Fibroblast of skin of back (primary cell): ENCODE measurements at regions not wholly inside any gene's neighbourhood (a gene's known extent, or its start where the extent isn't known, plus 50 kb on each side); places are given as distances from the start of the nearest gene placed in this dataset.

Experiments used
- DNase-seq: peaks from one replicate; pipeline ENCODE4 v3.0.0-alpha.2; 2013

GRCh38 chr14:53390008-53390407 is 236.9 kb upstream of the DDHD1 start:
- DNase-seq = no peak

DNA sequence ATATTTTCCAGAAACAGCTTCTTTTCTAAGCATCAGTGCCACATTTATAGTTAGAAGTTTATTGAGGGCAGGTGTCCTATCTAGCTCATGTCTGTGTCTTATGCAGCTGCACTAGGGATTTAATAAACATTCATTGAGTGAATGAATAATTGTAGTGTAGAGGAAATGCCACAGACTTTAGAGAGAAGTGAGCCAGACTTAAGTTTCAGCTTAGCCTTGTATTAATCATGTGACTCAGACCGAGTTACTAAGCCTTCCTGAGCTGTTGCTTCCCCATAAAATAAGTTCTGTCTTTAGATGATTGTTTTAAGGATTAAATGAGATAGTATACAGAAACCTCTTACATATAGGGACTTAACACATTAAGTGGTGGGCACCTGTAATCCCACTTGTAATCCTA is 236.1 kb upstream of the DDHD1 start:
- peak; percentile 53 for DNase-seq

DNA sequence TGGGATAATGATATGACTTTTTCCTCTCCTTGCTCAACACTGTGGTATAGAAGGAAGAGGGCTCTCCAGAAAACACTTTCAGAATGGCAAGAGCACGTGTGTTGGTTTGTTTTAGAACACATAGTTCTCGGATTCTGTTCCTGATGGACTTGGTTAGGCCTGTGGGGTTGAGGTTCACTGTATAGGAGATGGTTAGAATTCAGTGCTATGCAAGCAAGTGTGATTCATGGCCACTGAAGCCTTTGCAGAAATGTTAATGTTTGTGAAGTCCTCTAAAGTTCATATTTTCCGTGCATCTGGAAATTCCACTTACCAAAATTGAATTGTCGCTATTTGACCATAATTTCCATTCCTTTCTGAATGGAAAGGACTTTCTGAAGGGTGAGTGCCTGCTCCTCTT is 233.2 kb upstream of the DDHD1 start:
- no peak for DNase-seq

- DNase-seq = no peak
Observed at GRCh38 chr14:53384536-53384935, 231.4 kb upstream of the DDHD1 start.

GRCh38 chr14:53384073-53384472 is 230.9 kb upstream of the DDHD1 start:
- DNase-seq = no peak

DNA sequence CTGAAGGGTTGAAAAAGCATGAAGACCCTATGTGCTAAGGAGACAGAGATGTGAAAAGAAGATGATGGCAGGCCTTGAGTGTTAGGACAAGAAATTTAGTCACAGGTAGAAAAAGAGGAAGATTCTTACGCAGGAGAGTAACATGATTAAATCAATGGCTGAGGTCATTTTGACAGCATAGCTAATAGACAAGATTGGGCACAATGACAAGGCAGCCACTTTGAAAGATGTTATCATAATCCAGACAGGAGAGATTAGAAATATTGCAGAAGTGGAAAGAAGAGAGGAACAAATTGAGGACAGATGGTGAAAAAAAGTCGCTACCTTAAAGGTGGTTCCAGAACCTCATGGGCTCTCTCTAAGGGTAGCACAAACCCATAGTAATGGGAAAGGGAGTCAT is 228.8 kb upstream of the DDHD1 start:
- DNase-seq = no peak

- DNase-seq = no peak
Observed at GRCh38 chr14:53380867-53381225, 227.7 kb upstream of the DDHD1 start.

GRCh38 chr14:53380052-53380866 is 227.1 kb upstream of the DDHD1 start:
- peak; percentile 29 for DNase-seq

GRCh38 chr14:53378142-53378541 is 225.0 kb upstream of the DDHD1 start:
- DNase-seq = no peak

GRCh38 chr14:53376064-53376463 is 222.9 kb upstream of the DDHD1 start:
- no peak for DNase-seq

DNA sequence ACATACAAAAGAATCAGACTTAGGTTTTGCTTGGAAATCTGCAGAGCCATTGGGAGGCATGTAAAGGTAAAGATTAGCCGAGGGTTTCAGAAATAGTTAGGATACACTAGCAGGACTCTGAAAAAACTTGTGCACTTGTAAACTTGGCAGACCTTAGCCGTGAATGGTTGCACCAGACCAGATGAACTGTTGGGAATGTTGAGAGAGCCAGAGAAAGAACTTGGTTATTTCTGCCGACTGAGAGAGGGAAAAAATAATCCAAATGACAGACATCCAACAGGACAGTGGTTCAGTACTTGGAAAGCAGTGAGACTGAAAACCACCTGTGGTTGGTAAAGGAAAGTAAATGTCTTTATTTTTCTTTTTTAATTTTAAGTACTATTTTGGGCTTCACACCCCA is 222.5 kb upstream of the DDHD1 start:
- DNase-seq = no peak

- peak; percentile 87 for DNase-seq
Observed at GRCh38 chr14:53368711-53369201, 215.6 kb upstream of the DDHD1 start.

DNA sequence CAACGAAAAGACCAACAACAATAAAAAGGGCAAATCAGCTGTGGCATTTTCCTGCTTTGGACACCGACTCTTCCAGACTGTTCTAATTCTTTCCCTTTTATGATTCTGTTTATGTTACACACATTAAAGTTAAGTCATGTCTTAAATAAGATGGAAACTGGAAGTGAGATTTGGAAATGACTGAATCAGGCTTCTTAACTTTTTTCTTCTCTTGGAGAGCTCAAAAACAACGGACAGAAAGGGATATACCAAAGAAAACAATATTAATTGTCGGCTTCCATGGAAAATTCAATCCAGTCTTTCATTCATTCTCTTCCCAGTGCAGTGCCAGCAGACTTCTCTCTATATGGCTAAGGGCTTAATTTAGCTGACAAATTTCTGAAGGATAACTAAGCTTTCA is 214.9 kb upstream of the DDHD1 start:
- DNase-seq = no peak

GRCh38 chr14:53367644-53368026 is 214.5 kb upstream of the DDHD1 start:
- DNase-seq = peak; percentile 38

- peak; percentile 57 for DNase-seq
Observed at GRCh38 chr14:53365486-53366130, 212.5 kb upstream of the DDHD1 start.

DNA sequence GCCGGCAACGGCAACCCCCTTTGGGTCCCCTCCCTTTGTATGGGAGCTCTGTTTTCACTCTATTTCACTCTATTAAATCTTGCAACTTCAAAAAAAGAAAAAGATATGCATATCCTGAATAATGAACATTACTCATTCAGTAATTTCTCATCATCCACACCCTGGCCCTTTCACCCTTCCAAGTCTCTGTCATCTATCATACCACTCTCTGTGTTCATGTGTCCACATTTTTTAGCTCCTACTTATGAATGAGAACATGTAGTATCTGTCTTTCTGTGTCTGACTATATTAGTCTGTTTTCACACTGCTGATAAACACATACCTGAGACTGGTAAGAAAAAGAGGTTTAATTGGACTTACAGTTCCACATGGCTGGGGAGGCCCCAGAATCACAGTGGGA is 209.8 kb upstream of the DDHD1 start:
- DNase-seq = peak; percentile 54

DNA sequence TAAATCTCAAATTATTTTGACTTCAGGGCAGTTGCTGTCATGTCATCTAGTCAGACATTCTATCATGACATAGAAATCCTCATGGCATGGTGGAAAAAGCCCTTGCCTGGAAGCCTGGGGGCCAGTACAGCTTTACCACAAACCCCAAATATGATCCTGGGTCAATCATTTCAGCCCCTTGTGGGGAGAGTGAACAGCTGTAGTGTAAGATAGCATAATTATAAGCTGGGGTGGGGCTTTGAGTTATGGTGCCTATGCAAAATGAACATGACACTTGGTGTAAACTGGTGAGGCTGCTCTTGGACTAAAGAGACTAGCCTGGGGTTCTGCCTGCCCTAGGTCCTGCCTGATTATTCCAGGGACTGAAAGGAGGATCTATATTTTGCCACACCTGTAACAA is 207.7 kb upstream of the DDHD1 start:
- DNase-seq = no peak

DNA sequence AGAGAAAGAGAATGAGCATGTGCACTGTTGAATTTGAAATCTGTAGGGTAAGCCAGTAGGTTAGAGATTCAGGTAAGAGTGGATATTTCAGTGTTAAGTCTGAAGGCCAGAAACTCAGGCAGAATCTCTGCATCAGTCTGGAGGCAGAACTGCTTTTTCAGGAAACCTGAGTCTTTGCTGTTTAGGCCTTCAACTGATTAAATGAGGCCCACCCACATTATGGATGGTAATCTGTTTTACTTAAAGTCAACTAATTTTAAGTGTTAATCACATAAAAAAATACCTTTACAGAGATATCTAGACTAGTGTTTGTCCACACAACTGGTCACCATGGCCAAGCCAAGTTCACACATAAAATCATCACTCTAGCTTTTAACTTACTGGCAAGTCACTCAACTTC is 205.0 kb upstream of the DDHD1 start:
- no peak for DNase-seq

- peak; percentile 23 for DNase-seq
Observed at GRCh38 chr14:53356361-53357150, 203.4 kb upstream of the DDHD1 start.

- DNase-seq = peak; percentile 85
Observed at GRCh38 chr14:53355581-53356112, 202.5 kb upstream of the DDHD1 start.

GRCh38 chr14:53354336-53354735 is 201.2 kb upstream of the DDHD1 start:
- DNase-seq = no peak

DNA sequence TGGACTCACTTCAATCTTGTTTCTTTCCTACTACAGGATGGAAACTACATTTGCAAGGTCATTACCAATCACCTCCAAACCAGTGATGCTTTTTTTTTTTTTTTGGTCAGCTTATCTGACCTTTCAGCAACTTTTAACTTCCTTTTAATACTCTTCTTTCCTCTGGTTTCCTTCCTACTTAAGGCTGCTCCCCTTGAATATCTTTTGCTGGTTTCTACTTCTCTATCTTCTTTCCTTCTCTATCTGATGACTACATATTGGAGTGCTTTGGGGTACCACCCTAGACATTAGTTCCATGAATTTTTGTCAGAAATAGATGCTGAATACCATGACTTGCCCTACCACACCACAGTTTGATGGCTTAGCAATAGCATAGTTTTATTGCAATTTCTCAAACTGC is 197.7 kb upstream of the DDHD1 start:
- DNase-seq = no peak

DNA sequence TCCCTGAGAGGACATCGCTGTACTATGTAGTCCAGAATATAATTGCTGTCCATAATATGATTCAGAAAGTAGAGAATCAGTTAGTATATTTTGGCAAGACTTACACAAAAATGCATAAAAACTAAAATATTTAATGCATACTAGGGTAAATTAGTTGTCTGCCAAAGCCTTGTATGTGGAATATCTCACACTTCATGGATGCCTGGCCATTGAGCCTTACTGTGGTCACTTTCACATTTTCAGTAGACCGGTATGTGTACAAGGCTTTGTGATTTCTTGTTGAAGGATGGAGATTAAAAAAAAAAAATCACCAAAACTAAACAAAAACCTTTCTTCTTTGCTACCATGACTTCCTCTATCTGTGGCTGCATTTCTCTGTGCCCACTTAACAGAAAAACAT is 197.3 kb upstream of the DDHD1 start:
- DNase-seq = peak; percentile 33
